Neural cell (in vitro differentiated cells): ENCODE measurements at regions not wholly inside any gene's neighbourhood (a gene's known extent, or its start where the extent isn't known, plus 50 kb on each side); places are given as distances from the start of the nearest gene placed in this dataset.

Experiments used
- EZH2 ChIP-seq: fragments of 200-600, 300-800 bp; shearing (Covaris generic), sonication (generic); IDR thresholded peaks from 2 replicates; pipeline ENCODE4 v1.6.1; 2014; ENCODE audit warnings: antibody characterized with exemption, low read length, borderline replicate concordance, mild to moderate bottlenecking; ENCODE audit not compliant: insufficient read depth, poor library complexity, severe bottlenecking
- TF ChIP-seq, protein P1 (sequence below): fragments of 450-650 bp; IDR thresholded peaks from 2 replicates; pipeline ENCODE4 v1.5.1; 2014; ENCODE audit warnings: antibody characterized with exemption, mild to moderate bottlenecking, moderate library complexity; ENCODE audit not compliant: poor library complexity, severe bottlenecking
- TF ChIP-seq, protein P2 (sequence below): IDR thresholded peaks from 2 replicates; pipeline ENCODE4 v1.6.1; 2012; ENCODE audit warnings: borderline replicate concordance

- TF ChIP-seq, protein P1, sequence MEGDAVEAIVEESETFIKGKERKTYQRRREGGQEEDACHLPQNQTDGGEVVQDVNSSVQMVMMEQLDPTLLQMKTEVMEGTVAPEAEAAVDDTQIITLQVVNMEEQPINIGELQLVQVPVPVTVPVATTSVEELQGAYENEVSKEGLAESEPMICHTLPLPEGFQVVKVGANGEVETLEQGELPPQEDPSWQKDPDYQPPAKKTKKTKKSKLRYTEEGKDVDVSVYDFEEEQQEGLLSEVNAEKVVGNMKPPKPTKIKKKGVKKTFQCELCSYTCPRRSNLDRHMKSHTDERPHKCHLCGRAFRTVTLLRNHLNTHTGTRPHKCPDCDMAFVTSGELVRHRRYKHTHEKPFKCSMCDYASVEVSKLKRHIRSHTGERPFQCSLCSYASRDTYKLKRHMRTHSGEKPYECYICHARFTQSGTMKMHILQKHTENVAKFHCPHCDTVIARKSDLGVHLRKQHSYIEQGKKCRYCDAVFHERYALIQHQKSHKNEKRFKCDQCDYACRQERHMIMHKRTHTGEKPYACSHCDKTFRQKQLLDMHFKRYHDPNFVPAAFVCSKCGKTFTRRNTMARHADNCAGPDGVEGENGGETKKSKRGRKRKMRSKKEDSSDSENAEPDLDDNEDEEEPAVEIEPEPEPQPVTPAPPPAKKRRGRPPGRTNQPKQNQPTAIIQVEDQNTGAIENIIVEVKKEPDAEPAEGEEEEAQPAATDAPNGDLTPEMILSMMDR, result no peak
- TF ChIP-seq EZH2, result no peak
- TF ChIP-seq, protein P2, sequence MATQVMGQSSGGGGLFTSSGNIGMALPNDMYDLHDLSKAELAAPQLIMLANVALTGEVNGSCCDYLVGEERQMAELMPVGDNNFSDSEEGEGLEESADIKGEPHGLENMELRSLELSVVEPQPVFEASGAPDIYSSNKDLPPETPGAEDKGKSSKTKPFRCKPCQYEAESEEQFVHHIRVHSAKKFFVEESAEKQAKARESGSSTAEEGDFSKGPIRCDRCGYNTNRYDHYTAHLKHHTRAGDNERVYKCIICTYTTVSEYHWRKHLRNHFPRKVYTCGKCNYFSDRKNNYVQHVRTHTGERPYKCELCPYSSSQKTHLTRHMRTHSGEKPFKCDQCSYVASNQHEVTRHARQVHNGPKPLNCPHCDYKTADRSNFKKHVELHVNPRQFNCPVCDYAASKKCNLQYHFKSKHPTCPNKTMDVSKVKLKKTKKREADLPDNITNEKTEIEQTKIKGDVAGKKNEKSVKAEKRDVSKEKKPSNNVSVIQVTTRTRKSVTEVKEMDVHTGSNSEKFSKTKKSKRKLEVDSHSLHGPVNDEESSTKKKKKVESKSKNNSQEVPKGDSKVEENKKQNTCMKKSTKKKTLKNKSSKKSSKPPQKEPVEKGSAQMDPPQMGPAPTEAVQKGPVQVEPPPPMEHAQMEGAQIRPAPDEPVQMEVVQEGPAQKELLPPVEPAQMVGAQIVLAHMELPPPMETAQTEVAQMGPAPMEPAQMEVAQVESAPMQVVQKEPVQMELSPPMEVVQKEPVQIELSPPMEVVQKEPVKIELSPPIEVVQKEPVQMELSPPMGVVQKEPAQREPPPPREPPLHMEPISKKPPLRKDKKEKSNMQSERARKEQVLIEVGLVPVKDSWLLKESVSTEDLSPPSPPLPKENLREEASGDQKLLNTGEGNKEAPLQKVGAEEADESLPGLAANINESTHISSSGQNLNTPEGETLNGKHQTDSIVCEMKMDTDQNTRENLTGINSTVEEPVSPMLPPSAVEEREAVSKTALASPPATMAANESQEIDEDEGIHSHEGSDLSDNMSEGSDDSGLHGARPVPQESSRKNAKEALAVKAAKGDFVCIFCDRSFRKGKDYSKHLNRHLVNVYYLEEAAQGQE, result no peak
Measured at GRCh38 chr5:120086081-120086480, 378.0 kb upstream of the PRR16 start.
